SHP77 (cell line): ENCODE measurements at regions not wholly inside any gene's neighbourhood (a gene's known extent, or its start where the extent isn't known, plus 50 kb on each side); places are given as distances from the start of the nearest gene placed in this dataset.

Experiments
- DNase-seq, 2 experiments: peaks; one replicate each; lab custom pipeline; 2025; lab: John Stamatoyannopoulos, UW

DNA sequence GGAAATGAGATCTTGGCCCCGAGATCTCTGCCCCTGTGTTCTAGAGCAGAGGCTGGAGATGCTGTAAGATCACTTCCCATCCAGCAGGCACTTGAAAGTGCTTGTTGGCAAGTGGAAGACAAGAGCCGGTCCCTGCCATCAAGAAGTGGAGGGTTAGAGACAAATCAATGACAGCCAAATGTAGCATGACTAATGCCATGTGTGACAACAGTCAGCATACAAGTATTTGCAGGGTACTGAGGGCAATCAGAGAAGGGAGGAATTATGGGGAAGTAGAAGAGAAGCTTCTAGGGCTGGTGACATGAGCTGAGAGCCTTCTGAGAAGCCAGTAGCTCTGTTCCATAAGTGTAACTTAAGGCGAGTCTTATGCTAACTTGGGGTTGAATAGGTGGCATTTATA, 58.6 kb downstream of the TMEM17 start:
- DNase-seq, result no peak

DNA sequence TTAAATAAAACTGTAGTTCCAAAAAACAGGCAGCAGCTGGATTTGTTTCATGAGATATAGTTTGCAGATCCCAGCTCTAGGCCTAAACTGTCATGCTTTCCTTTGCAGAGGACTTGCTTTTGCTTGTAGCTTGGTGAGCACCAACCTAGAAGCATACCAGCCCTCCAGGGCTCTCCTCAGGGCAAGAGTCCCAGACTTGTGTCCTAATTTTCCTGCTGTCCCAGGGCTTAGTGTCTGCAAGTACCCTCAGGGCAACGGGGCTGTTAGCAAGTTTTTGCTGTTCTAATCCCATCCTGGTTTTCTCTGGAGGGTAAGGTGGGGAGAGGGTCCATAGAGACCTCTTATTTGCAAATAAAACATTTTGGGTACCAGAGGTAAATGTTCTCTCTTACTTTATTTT, 59.5 kb downstream of the TMEM17 start:
- no peak for DNase-seq

GRCh38 chr2:62443886-62444285, 62.1 kb downstream of the TMEM17 start:
- DNase-seq, result no peak

- no peak for DNase-seq
Measured at GRCh38 chr2:62443471-62443870, 62.5 kb downstream of the TMEM17 start.

GRCh38 chr2:62441824-62442223, 64.2 kb downstream of the TMEM17 start:
- DNase-seq, result no peak

- no peak for DNase-seq
Measured at GRCh38 chr2:62441421-62441820, 64.6 kb downstream of the TMEM17 start.

DNA sequence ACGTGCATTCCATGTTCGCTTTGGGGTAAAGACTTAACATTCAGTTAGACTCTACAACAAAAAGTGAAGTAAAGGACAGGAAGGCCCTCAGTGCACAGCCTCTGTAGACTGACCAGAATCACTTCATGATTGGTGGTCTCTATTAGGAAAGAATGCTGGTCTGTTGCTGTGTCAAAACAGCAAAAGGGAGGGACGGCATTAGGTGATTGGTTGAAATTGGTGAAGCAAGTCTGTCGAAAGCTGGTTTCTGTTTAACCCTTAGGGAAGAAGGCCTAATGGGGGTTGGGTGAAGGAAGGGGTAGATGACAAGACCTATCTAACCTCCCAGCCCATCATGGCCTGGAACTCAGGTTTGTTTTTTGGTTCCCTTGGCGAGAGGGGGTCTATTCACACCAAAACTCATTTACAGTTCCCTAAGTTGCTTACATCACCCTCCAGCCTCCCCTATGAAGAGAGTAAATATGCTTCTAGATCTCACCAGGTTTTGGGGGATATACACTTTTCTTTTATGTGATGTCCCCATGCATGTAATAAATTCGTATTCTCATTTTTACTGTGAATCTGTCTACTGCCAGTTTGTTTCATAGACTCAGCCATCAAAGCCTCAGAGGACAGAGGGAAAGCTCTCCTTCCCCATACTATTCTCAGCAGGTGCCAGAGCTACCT, 65.6 kb downstream of the TMEM17 start:
- no peak for DNase-seq

DNA sequence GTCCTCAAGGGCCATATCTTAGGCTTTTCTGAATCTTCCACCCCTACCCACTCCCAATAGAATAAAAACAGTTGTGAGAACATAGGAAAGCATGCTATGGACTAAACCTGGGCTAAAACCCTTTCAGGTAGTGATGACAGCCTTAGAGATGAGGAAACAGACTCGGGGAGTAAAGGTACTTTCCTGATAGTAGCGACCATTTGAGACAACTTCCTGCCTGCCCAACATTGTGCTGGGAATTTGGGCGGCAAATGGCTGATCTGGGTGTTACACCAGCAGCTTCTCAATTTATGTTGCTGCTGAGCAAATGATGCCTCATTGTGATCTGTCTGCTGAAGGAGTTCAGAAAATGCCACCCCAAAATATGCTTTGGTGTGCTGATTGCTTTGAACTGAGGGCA, 66.6 kb downstream of the TMEM17 start:
- no peak for DNase-seq

- no peak for DNase-seq
Measured at GRCh38 chr2:62437785-62438184, 68.2 kb downstream of the TMEM17 start.

DNA sequence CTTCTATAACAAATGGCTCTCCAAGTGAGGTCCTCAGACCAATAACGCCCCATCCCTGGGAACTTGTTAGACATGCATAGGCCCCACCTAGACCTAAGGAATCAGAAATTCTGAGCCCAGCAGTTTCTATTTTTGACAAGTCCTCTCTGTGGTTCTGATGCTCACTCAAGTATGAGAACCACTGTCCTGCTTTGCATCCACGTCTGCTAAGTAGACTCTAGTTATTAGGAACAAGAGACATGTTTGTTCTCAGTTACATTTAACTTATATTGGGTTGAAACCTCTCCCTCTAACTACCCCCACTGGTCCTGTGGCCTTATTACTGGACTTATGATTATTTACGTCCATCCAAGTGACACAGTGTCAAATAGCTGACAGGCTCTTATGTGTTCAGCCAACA, 70.3 kb downstream of the TMEM17 start:
- DNase-seq, result no peak

- no peak for DNase-seq
Measured at GRCh38 chr2:62432407-62432806, 73.6 kb downstream of the TMEM17 start.

- no peak for DNase-seq
Measured at GRCh38 chr2:62431512-62431911, 74.5 kb downstream of the TMEM17 start.

GRCh38 chr2:62430146-62430545, 75.8 kb downstream of the TMEM17 start:
- no peak for DNase-seq

GRCh38 chr2:62427146-62427545, 78.8 kb downstream of the TMEM17 start:
- no peak for DNase-seq

DNA sequence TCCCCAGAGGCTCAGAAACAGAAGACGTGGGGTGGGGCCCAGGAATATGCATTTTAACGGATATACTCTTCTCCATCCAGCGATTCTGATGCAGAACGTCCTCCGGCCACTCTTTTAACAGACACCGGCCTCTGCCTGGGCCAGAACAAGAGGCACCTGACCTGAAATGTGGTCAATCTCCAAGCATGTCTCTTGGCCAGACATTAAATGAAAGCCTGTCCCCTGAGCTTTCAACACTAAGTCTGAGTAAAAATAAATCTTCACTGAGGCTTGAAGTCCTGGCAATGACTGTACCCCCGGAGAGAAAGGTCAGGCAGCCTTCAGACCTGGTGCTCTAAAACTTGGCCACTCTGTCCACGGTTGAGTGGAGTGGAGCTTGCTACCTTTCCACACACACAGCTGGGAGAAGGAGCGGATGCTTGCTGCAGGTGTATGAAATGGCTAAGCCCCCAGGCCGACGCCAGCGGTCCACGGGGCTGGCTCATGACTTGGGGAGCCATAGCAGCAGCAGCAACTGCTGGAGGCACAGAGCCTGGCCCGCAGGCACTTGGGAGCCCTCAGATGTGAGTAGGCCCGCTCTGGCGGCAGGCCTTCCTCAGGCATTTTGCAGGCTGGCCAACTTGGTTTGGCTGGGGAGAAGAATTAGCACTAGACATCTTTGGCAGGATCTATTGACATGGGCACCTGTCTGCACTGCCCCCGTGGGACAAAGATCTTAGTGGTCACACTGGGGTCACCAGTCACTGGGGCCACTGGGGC, 79.7 kb downstream of the TMEM17 start:
- DNase-seq, result no peak

GRCh38 chr2:62425684-62426083, 80.3 kb downstream of the TMEM17 start:
- no peak for DNase-seq

GRCh38 chr2:62424899-62425298, 81.1 kb downstream of the TMEM17 start:
- DNase-seq, result no peak

GRCh38 chr2:62423883-62424458, 82.0 kb downstream of the TMEM17 start:
- DNase-seq, result no peak

- DNase-seq, result no peak
Measured at GRCh38 chr2:62423235-62423634, 82.8 kb downstream of the TMEM17 start.

- DNase-seq, result no peak
Measured at GRCh38 chr2:62415518-62415917, 90.5 kb downstream of the TMEM17 start.

DNA sequence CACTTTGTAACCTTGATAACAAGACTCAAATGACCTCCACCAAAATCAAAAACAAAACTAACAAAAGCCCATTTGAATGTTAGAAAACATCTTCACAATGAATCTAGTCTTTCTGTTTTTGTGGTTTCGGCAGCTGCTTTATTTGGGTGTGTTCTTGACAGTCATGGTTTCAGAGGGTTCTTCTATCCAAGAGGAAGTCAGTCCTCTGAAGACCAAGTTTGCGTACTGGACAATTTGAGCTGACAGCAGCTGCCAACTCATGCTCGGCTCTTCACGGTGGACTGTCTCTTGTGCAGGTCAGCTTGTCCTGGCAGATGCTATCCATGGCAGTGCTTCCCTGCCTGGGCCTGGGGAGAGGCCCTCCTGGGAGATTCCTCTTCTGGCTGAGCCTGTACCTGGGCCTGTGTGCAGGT, 91.0 kb downstream of the TMEM17 start:
- DNase-seq, result no peak

- no peak for DNase-seq
Measured at GRCh38 chr2:62413116-62413663, 92.8 kb downstream of the TMEM17 start.

DNA sequence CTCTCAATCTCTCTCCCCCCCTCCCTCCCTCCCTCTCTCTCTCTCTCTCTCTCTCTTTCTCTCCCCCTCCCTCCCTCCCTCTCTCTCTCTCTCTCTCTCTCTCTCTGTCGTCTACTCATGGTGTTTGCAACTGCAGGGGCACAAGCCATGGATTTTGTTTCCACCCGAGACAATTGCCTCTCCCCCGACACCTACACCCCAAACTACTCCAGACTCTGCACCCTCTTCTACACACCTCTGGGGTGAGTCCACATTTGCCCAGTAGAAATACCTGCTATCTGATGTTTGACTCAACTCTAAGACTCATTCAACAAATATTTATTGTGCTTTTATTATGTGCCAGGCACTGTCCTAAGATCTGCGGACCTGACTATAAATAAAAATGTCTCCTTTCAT, 93.7 kb downstream of the TMEM17 start:
- DNase-seq, result no peak
